ENCODE measurements at regions not wholly inside any gene's neighbourhood (a gene's known extent, or its start where the extent isn't known, plus 50 kb on each side); places are given as distances from the start of the nearest gene placed in this dataset.

GRCh38 chr5:92215116-92215515 lies 832.0 kb upstream of the ARRDC3 start:
- FAIRE-seq, result no peak
- H3K4me1 ChIP-seq (ENCODE audit: control insufficient read depth, extremely low read depth, insufficient read depth, low read length), result no peaks in the 10 kb centered on the region

DNA sequence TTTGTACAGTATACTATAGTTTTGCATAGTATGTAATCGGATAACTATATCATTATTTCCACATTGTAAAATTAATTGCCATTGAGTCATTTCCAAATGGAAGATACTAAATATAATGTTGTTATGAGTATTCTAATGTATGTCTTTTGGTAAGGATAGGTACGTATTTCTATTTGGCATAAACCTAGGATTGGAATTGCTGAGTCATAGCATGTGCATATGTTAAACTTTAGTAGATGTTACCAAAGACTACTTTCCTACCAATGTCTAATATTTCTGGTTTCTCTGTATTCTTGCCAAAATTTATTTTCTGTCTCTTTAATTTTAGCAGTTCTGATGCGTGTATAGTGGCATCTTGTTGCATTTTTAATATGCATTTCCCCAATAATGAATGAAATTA lies 825.1 kb upstream of the ARRDC3 start:
- dilution Hi-C loops (cut with MboI; ENCODE audit: extremely low pct_ligation_motif_present, low sequenced_read_pairs) (no loop called here), intact Hi-C loops (cut with micrococcal nuclease) (no loop called here)
- CTCF ChIA-PET, result no interaction called here

More at GRCh38 chr5:92215116-92215515, 832.0 kb upstream of the ARRDC3 start:
- H3K4me2 ChIP-seq (ENCODE audit: insufficient read depth, low read length), result no peak overlapping the region
- H3K79me2 ChIP-seq (ENCODE audit: control insufficient read depth, insufficient read depth, low read length), result no peaks in the 10 kb centered on the region
- no peak for TF ChIP-seq CTCF (IDR thresholded peaks at IDR 0.05; ENCODE audit: extremely low read depth in 1 of 2, insufficient read depth in 1 of 2, low read depth in 1 of 2, low read length in 2 of 2)
- no peak for TF ChIP-seq FOS (IDR thresholded peaks at IDR 0.05; ENCODE audit: borderline replicate concordance, insufficient read depth, low read length)
- TF ChIP-seq POLR2A (IDR thresholded peaks at IDR 0.05; ENCODE audit: low read depth, low read length), result no peak
- TF ChIP-seq EZH2 (IDR thresholded peaks at IDR 0.05; ENCODE audit: borderline replicate concordance, low read depth, low read length, severe bottlenecking), result no peak
- H3K9me3 ChIP-seq (replicated peaks; ENCODE audit: control insufficient read depth, insufficient read depth, low read length), result peaks cover 2% of the 10 kb centered on the region
- no peak overlapping the region for H2AFZ ChIP-seq (ENCODE audit: low read depth, low read length)
- H3K27ac ChIP-seq (ENCODE audit: insufficient read depth, low read depth, low read length), result no peak overlapping the region
- DNase-seq (ENCODE audit: low read depth, low spot score), result no peak
- dilution Hi-C loops (cut with MboI; ENCODE audit: extremely low pct_ligation_motif_present, low sequenced_read_pairs) (no loop called here), intact Hi-C loops (cut with micrococcal nuclease) (no loop called here)
- ChIA-PET CTCF (no interaction called here), POLR2A (no interaction called here)
- H4K20me1 ChIP-seq (replicated peaks; ENCODE audit: control insufficient read depth, extremely low read depth, insufficient read depth, low read length), result no peaks in the 10 kb centered on the region
- no peaks in the 10 kb centered on the region for H3K36me3 ChIP-seq (ENCODE audit: control insufficient read depth in 2 of 2, extremely low read depth in 1 of 2, insufficient read depth in 2 of 2, low read length in 2 of 2)
- H3K4me3 ChIP-seq (replicated peaks in 1 of 3; ENCODE audit: insufficient read depth in 1 of 3, low read depth in 1 of 3, low read length in 3 of 3), result no peak overlapping the region
- no peaks in the 10 kb centered on the region for H3K27me3 ChIP-seq (ENCODE audit: control insufficient read depth in 2 of 2, insufficient read depth in 2 of 2, low read length in 2 of 2)
- no TSS peak for BruUV-seq (replicated peaks)
- H3K9ac ChIP-seq (replicated peaks; ENCODE audit: extremely low read depth, insufficient read depth, low read length), result no peak overlapping the region
- no peaks in the 10 kb centered on the region for H3K9me1 ChIP-seq (replicated peaks; ENCODE audit: control insufficient read depth, extremely low read depth, insufficient read depth, low read length)

More for the DNA sequence above, 825.1 kb upstream of the ARRDC3 start:
- H4K20me1 ChIP-seq (replicated peaks; ENCODE audit: control insufficient read depth, extremely low read depth, insufficient read depth, low read length), result no peaks in the 10 kb centered on the region
- H3K4me3 ChIP-seq (replicated peaks in 1 of 3; ENCODE audit: insufficient read depth in 1 of 3, low read depth in 1 of 3, low read length in 3 of 3), result no peak overlapping the region
- H3K9me3 ChIP-seq (replicated peaks; ENCODE audit: control insufficient read depth, insufficient read depth, low read length), result no peaks in the 10 kb centered on the region
- H3K79me2 ChIP-seq (ENCODE audit: control insufficient read depth, insufficient read depth, low read length), result no peaks in the 10 kb centered on the region
- DNase-seq (ENCODE audit: low read depth, low spot score) (no peak), FAIRE-seq (no peak)
- no peaks in the 10 kb centered on the region for H3K27me3 ChIP-seq (ENCODE audit: control insufficient read depth in 2 of 2, insufficient read depth in 2 of 2, low read length in 2 of 2)
- no peak for TF ChIP-seq FOS (IDR thresholded peaks at IDR 0.05; ENCODE audit: borderline replicate concordance, insufficient read depth, low read length)
- no peak for TF ChIP-seq POLR2A (IDR thresholded peaks at IDR 0.05; ENCODE audit: low read depth, low read length)
- no peak for TF ChIP-seq MAX (IDR thresholded peaks at IDR 0.05; ENCODE audit: insufficient read depth, insufficient read length)
- no peak for TF ChIP-seq JUN (IDR thresholded peaks at IDR 0.05; ENCODE audit: borderline replicate concordance, insufficient read depth, insufficient read length, low read depth)
- no peak for TF ChIP-seq POLR2AphosphoS5 (IDR thresholded peaks at IDR 0.05; ENCODE audit: insufficient read depth, low read depth, low read length)
- no peak for TF ChIP-seq CTCF (IDR thresholded peaks at IDR 0.05; ENCODE audit: extremely low read depth in 1 of 2, insufficient read depth in 1 of 2, low read depth in 1 of 2, low read length in 2 of 2)
- no peak for TF ChIP-seq MYC (IDR thresholded peaks at IDR 0.05; ENCODE audit: low read depth, low read length)
- TF ChIP-seq GATA2 (IDR thresholded peaks at IDR 0.05; ENCODE audit: insufficient read depth, insufficient read length, low read depth, low read length), result no peak
- no peak for TF ChIP-seq EZH2 (IDR thresholded peaks at IDR 0.05; ENCODE audit: borderline replicate concordance, low read depth, low read length, severe bottlenecking)
- H3K9me1 ChIP-seq (replicated peaks; ENCODE audit: control insufficient read depth, extremely low read depth, insufficient read depth, low read length), result no peaks in the 10 kb centered on the region
- H3K36me3 ChIP-seq (ENCODE audit: control insufficient read depth in 2 of 2, extremely low read depth in 1 of 2, insufficient read depth in 2 of 2, low read length in 2 of 2), result no peaks in the 10 kb centered on the region
- H3K9ac ChIP-seq (replicated peaks; ENCODE audit: extremely low read depth, insufficient read depth, low read length), result no peak overlapping the region
- no peaks in the 10 kb centered on the region for H3K4me1 ChIP-seq (ENCODE audit: control insufficient read depth, extremely low read depth, insufficient read depth, low read length)
- no TSS peak for BruUV-seq (replicated peaks)
- no peak overlapping the region for H3K27ac ChIP-seq (ENCODE audit: insufficient read depth, low read depth, low read length)
- no peak overlapping the region for H2AFZ ChIP-seq (ENCODE audit: low read depth, low read length)
- POLR2A ChIA-PET, result no interaction called here
- no peak overlapping the region for H3K4me2 ChIP-seq (ENCODE audit: insufficient read depth, low read length)

Data from endothelial cell of umbilical vein (primary cell).